ENCODE measurements at regions not wholly inside any gene's neighbourhood (a gene's known extent, or its start where the extent isn't known, plus 50 kb on each side); places are given as distances from the start of the nearest gene placed in this dataset.

DNA sequence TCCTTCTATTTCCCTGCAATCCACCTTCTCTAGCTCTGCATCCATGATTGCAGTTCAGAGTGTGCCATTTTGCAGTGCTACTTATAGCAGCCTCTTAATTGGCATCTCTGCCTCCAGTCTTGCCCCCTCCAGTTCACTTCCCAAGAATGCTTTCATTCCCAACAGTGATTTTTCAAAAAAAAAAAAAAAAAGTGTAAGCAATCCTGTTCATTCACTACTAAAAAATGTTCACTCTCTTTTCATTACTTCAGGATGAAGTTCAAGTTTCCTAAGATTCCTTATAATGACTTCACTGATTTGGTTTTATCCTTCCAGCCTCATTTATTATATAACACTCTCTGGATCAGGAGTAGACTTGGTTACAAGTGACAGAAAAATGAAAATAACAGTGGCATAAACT lies 124.7 kb upstream of the LNX1 start:
- intact Hi-C loops (cut with micrococcal nuclease; ENCODE audit: unreplicated experiment) = no loop called here
- H3K79me2 ChIP-seq (ENCODE audit: insufficient read depth, low read length) = no peaks in the 10 kb centered on the region
- H3K36me3 ChIP-seq (replicated peaks in 1 of 2; ENCODE audit: control insufficient read depth in 1 of 2, insufficient read depth in 2 of 2, low read length in 2 of 2) = no peaks in the 10 kb centered on the region
- ATAC-seq (no peak), DNase-seq (ENCODE audit: low spot score) (no peak), FAIRE-seq (no peak)
- H4K20me1 ChIP-seq (ENCODE audit: insufficient read depth, low read length) = no peaks in the 10 kb centered on the region
- no TSS peak for BruUV-seq (replicated peaks)
- peaks cover 0 to 6% of the 10 kb centered on the region in 2 experiments; a peak in 1 of 5 replicates for H3K27me3 ChIP-seq (ENCODE audit: control insufficient read depth in 1 of 2, insufficient read depth in 2 of 2, low read length in 2 of 2)
- in situ Hi-C loops (cut with HindIII; ENCODE audit: extremely low pct_ligation_motif_present, low pct_unique_long_range_greater_than_20kb) = no loop called here
- no peak overlapping the region for H3K9ac ChIP-seq (ENCODE audit: insufficient read depth, low read depth, low read length)
- no peak overlapping the region for H3K4me3 ChIP-seq (replicated peaks in 1 of 3; ENCODE audit: insufficient read depth in 1 of 3, low read depth in 2 of 3, low read length in 3 of 3)
- H3K4me1 ChIP-seq (ENCODE audit: insufficient read depth, low read length) = no peaks in the 10 kb centered on the region
- ChIA-PET POLR2A (no interaction called here), CTCF (ENCODE audit: low intra/inter-chr PET ratio, low total read pairs) (no interaction called here)
- H2AFZ ChIP-seq (ENCODE audit: low read length) = no peak overlapping the region
- no peak overlapping the region for H3K27ac ChIP-seq (ENCODE audit: extremely low read length, insufficient read depth, low read length)
- no peak overlapping the region for H3K4me2 ChIP-seq (ENCODE audit: low read depth, low read length)
- no peak for TF ChIP-seq KAT7 (CRISPR knock-in tag; IDR thresholded peaks at IDR 0.05; ENCODE audit: borderline replicate concordance)
- TF ChIP-seq IRX3 (CRISPR knock-in tag; IDR thresholded peaks at IDR 0.05; ENCODE audit: borderline replicate concordance, low read depth) = no peak
- TF ChIP-seq FOSL1 (CRISPR knock-in tag; IDR thresholded peaks at IDR 0.05; ENCODE audit: borderline replicate concordance) = no peak
- H3K9me3 ChIP-seq (ENCODE audit: low read length) = no peaks in the 10 kb centered on the region

- Histone ChIP-seq H3K36me3 (replicated peaks in 1 of 2; ENCODE audit: control insufficient read depth in 1 of 2, insufficient read depth in 2 of 2, low read length in 2 of 2) (no peaks in the 10 kb centered on the region), H4K20me1 (ENCODE audit: insufficient read depth, low read length) (no peaks in the 10 kb centered on the region), H3K27me3 (ENCODE audit: control insufficient read depth in 1 of 2, insufficient read depth in 2 of 2, low read length in 2 of 2) (peaks cover 0 to 6% of the 10 kb centered on the region in 2 experiments; a peak in 1 of 5 replicates), H3K4me3 (replicated peaks in 1 of 3; ENCODE audit: insufficient read depth in 1 of 3, low read depth in 2 of 3, low read length in 3 of 3) (no peak overlapping the region), H3K4me2 (ENCODE audit: low read depth, low read length) (no peak overlapping the region), H3K9me3 (ENCODE audit: low read length) (no peaks in the 10 kb centered on the region), H3K27ac (ENCODE audit: extremely low read length, insufficient read depth, low read length) (no peak overlapping the region), H3K79me2 (ENCODE audit: insufficient read depth, low read length) (no peaks in the 10 kb centered on the region), H2AFZ (ENCODE audit: low read length) (no peak overlapping the region), H3K9ac (ENCODE audit: insufficient read depth, low read depth, low read length) (no peak overlapping the region), H3K4me1 (ENCODE audit: insufficient read depth, low read length) (no peaks in the 10 kb centered on the region)
- intact Hi-C loops (cut with micrococcal nuclease; ENCODE audit: unreplicated experiment) (no loop called here), in situ Hi-C loops (cut with HindIII; ENCODE audit: extremely low pct_ligation_motif_present, low pct_unique_long_range_greater_than_20kb) (no loop called here)
- no TSS peak for BruUV-seq (replicated peaks)
- ATAC-seq = no peak
- FAIRE-seq = no peak
- 20% methylated on average over 6 of the region's 6 CpGs for WGBS (ENCODE audit: low lambda C conversion rate)
- DNase-seq (ENCODE audit: low spot score) = no peak
- ChIA-PET CTCF (ENCODE audit: low intra/inter-chr PET ratio, low total read pairs) (no interaction called here), POLR2A (no interaction called here)
- TF ChIP-seq ZNF781 (CRISPR knock-in tag; IDR thresholded peaks at IDR 0.05; ENCODE audit: borderline replicate concordance, not compliant biosample characterization) (no peak), ZNF12 (CRISPR knock-in tag; IDR thresholded peaks at IDR 0.05) (no peak), ATF7-NPFF (CRISPR knock-in tag; IDR thresholded peaks at IDR 0.05; ENCODE audit: low read depth) (no peak), IKZF4 (CRISPR knock-in tag; IDR thresholded peaks at IDR 0.05; ENCODE audit: borderline replicate concordance, low read depth, not compliant biosample characterization) (no peak), MEIS2 (CRISPR knock-in tag; IDR thresholded peaks at IDR 0.05) (no peak), ZBTB49 (CRISPR knock-in tag; IDR thresholded peaks at IDR 0.05; ENCODE audit: borderline replicate concordance) (no peak), ZNF496 (CRISPR knock-in tag; IDR thresholded peaks at IDR 0.05; ENCODE audit: insufficient replicate concordance) (no peak), GZF1 (CRISPR knock-in tag; IDR thresholded peaks at IDR 0.05) (no peak), NRL (CRISPR knock-in tag; IDR thresholded peaks at IDR 0.05; ENCODE audit: borderline replicate concordance) (no peak), KAT2B (IDR thresholded peaks at IDR 0.05; ENCODE audit: borderline replicate concordance, low read depth, low read length) (no peak)
- TF ChIP-seq, protein P1, sequence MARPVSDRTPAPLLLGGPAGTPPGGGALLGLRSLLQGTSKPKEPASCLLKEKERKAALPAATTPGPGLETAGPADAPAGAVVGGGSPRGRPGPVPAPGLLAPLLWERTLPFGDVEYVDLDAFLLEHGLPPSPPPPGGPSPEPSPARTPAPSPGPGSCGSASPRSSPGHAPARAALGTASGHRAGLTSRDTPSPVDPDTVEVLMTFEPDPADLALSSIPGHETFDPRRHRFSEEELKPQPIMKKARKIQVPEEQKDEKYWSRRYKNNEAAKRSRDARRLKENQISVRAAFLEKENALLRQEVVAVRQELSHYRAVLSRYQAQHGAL (CRISPR knock-in tag; IDR thresholded peaks at IDR 0.05; ENCODE audit: not compliant biosample characterization) = no peak
Measured at GRCh38 chr4:53714236-53715140, 123.2 kb upstream of the LNX1 start.
